HG02943 (cell line): ENCODE measurements at regions not wholly inside any gene's neighbourhood (a gene's known extent, or its start where the extent isn't known, plus 50 kb on each side); places are given as distances from the start of the nearest gene placed in this dataset.
"Not testable (repeated sequence)": the region's sequence is repeated elsewhere in the genome, so short reads cannot be mapped to it uniquely, and the experiment has no call there.

Experiments
- ATAC-seq: cut with Tn5 transposase; IDR thresholded peaks from one replicate; pipeline ENCODE4 v1.9.1; 2021; ENCODE audit warnings: mild to moderate bottlenecking, low read depth, moderate library complexity; ENCODE audit not compliant: unreplicated experiment

DNA sequence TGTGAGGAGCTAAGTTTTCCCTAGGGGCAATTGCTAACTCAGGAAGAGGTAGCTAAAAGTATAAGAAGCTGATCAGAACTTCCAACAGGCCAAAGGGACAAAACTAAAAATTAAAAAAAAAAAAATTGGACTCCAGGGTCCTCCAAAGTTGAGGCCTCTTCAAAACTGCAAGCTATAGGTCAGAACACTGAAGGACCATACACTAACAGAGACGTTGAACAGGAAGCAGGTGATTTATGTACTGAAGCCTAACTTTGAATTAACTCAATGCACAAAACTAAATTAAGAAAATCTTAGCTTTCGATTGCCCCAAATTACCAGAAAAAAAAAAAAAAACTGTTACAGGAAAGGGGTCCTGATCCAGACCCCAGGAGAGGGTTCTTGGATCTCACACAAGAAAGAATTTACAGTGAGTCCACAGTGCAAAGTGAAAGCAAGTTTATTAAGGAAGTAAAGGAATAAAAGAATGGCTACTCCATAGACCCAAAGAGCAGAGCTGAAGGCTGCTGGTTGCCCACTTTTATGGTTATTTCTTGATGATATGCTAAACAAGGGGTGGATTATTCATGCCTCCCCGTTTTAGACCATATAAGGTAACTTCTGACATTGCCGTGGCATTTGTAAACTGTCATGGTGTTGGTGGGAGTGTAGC is 442.8 kb upstream of the NECTIN3 start:
- no peak for ATAC-seq

DNA sequence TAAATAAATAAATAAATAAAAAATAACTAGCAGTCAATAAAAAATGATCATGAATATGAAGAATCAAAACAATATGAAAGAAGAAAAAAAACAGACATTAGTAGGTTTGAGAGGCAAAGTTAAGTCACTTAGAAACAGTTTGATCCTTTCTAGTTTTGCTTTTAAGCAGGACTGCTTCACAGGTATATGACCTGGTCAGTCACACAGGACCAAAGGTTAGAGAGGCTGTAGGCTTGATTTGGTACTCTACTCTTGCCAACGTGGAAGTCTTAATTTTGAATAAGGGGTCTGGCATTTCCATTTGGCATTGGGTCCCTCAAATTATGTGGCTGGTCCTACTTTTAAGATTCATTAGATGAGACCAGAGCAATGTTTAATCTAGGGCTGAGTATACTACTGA is 441.7 kb upstream of the NECTIN3 start:
- ATAC-seq: no peak

DNA sequence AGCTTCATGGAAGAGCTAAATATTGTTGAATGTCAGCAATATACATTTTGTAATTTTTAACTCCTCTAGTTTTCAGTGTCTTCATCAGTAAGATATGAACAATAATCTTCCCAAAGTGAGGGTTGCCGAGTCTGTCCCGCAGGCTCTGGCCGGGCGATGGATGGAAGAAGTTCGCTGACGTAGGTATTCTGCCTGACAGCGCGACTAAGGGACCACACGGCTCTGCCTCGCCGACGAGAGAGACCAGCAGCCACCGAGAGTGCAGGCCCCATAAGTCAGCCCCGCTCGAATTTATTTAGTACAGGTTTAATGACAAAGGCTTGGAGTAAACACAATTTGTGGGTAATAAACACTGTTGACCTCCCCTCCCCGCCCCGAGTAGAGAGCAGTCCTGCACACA is 427.4 kb upstream of the NECTIN3 start:
- no peak for ATAC-seq

DNA sequence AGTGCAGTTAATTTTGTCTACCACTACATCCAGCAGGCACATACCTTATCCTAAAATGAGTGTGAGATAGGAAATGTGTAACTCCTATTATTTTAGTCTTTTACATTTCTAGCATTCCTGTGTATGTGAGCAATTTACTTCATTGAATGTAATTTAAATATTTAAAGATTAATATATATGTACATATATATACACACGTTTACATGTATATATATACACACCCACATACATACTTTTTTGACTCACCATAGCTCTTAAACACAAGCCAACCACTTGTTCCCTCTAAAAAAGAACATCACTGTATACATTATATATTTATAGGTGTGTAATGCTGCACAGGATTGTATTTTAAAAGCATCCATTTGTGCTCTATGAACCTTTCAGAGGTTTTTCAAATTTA is 425.6 kb upstream of the NECTIN3 start:
- no peak for ATAC-seq

DNA sequence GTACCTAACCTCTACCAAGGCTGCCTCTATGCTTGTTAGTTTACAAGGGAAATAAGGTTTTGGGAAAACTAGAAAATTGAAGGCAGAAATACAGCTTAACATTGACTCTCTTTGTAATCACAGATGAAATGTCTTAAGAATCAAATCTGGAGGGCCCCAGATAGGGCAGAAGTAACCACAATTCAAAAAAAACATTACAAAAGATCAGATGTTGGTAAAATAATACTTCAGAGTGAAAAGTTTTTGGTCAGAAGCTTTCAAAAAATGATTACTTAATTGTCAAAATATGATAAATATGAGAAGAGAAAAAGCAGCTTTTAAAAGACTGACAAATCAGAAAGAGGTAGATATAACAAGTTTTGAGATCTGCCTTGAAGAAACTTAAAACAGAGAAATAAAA is 425.1 kb upstream of the NECTIN3 start:
- no peak for ATAC-seq

DNA sequence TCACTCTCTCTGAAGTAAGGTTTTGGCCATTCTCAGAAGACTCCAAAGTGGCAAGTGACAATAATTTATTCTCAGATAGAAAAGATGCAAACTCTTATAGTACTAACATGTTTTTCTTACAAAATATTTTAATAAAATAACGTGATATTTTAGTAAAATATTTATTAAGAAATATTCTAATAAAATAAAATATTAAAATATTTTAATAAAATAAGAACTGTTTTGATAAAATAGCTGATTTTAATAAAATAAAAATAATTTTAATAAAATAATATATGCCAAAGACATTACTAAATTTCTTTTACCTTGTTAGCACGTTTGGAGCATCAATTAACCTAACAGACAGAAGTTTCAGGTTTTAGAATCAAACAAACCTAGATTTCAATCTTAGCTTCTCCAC is 424.0 kb upstream of the NECTIN3 start:
- no peak for ATAC-seq

DNA sequence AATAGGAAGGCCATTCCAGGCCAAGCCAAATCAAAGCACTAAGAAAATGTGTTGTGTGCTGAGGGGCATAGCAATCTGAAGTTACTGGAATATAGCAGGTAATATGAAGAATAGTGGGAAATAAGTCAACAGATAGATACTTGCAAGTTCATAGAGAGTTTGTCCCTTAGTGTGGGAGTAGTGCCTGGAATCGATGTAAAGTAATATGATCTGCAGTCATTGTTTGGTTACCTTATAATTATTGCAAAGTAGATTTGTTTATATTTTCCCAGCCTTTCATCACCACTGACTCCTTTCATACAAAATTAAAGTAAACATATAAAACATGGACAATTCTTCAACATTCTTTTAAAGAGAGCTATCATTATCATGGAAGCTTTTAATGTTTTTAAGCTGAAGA is 420.9 kb upstream of the NECTIN3 start:
- ATAC-seq: no peak

DNA sequence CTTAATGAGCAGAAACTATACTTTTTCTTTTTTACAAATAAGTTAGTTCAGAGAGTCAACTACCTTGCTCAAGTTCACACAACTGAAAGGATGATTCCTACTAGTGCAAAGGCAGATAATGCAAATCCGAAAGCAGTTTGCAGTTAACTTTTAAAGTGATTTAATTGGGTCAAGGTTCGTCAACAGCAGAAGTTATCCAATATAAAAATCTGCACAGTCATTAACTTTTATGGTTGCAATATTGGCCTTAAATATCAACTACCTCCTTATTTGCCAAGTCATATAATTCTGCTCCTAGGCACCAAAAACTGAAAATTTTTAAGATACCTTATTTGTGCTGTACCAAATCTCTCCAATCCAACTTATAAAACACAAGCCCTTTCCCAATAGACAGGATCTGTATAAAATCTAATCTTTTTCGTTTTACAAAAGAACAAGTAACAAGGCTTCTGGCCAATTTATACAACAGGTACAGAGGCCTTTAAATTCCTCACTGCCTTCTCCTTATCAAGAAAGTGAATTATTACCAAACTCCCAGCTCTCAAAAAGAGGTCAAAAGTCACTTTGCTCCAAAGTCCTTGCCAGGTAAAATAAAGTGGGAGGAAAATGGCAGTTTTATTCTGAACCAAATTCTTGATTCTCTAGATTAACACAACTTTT is 416.6 kb upstream of the NECTIN3 start:
- ATAC-seq: no peak

DNA sequence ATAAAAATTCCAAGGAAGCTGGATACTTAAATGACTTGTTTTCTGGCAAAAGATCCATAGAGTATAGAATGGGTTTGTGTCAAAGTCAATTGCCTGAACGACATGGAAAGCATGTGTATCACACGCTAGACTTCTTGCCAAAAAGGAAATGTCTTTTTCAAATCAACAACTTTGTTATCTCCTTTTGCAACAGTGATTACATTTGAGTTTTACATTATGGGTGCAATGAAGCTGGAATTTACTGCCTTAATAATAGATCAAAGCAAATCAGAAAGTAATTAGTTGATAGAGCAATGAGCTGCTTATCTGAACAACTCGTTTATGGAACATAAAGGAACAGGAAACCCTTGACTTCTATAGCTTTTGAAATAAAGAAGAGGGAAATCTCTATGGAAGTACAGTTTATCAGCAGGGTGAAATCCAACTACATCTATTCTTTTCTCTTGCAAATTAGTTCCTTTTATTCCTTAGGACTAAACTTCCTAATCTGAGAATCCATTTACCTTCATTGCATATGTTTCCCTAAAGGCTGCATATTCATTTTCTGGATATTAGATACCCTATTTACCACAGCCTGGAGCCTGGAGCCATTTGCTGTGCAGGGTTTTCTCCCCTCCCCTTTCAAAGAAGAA is 415.1 kb upstream of the NECTIN3 start:
- no peak for ATAC-seq

DNA sequence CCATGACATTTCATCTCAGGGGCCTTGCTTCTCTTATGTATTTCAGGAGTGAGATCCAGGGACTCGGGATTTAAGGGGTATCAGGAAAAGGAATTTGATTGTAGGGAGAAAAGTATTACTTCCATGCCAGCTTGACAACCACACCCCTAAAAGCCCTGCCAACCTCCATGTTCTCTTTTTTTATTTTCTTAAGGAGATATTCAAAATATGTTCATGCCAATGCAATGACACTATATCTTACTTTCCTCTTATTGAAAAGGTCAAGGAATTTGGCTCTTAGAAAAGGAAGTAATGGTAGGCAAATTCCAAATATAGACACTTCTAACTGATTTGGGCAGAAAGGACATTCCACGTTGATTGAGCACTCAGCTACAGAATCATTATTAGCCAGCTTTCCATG is 407.5 kb upstream of the NECTIN3 start:
- ATAC-seq: no peak

DNA sequence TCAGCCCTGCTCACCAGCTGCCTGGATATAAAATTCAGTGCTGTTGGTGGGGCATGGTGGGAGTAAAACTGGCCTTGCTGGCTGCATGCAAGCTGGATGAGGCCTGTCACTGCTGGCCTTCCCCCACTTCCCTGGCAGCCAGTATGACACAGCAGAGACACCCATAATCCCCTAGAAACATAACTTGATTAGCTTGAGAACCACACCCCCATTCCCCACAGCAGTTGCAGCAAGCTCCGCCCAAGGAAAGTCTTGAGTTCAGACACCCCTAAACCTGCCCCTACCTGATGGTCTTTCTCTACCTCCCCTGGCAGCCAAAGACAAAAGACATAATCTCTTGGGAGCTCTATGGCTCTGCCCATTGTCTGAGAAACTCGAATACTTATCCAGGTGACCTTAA is 405.1 kb upstream of the NECTIN3 start:
- ATAC-seq: no peak

DNA sequence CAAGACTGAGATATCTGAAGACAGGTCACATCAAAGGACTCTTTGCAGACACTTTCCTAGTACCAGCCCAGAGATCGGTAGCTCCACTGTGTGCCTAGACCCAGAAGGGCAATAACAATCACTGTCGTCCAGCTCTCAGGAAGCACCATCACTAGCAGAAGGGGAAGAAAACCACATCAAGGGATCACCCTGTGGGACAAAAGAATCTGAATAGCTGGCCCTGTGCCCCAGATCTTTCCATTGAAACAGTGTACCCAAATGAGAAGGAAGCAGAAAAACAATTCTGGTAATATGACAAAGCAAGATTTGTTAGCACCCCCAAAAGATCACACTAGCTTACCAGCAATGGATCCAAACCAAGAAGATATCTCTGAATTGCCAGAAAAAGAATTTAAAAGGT is 404.4 kb upstream of the NECTIN3 start:
- ATAC-seq: no peak

DNA sequence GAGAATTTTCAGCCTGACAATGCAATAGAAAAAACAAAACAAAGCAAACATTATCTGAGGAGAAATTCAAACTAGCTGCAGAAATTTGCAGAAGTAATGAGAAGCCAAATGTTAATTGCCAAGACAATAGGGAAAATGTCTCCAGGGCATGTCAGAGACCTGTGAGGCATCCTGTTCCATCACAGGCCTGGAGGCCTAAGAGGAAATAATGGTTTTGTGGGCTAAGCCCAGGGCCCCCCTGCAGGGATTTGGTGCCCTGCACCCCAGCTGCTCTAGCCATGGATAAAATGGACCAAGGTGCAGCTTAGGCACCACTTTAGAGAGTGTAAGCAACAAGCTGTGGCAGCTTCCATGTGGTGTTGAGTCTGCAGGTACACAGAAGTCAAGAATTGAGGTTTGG is 401.2 kb upstream of the NECTIN3 start:
- no peak for ATAC-seq

DNA sequence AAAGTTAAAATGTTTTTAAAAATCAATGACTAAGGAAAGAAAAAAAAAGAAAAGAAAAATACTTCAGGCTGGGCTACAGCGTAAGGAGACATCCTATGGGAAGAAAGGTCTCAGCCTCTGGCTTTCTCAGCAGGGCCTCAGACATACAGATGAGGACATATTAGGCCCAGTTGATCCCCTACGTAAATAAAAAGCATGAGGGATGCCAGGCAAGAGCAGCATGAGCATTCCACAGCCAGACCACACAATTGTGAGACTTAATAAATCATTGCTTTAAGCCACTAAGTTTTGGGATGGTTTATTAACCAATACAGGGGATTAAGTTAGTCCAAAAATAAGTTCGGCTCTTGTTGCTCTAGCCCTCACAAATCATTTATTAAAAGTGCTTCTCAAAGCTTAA is 394.1 kb upstream of the NECTIN3 start:
- no peak for ATAC-seq

DNA sequence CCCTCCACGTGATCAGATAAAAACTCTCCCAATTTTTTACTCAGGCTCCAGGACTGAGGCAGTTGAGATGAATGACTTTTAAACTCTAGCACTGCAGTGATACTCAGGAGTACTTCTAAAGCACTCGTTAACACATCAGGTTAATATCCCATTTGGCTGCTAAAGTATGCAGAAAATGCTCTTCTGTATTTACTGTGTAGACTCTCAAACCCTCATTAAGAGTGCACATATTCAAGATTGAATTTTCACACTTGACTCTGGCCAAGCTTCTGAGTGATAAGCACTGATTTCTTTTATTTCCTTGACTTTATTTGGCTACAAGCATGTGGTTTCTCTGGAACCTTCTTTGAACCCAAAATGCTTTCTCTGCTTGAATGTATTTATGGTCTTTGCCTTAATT is 392.3 kb upstream of the NECTIN3 start:
- ATAC-seq: no peak

DNA sequence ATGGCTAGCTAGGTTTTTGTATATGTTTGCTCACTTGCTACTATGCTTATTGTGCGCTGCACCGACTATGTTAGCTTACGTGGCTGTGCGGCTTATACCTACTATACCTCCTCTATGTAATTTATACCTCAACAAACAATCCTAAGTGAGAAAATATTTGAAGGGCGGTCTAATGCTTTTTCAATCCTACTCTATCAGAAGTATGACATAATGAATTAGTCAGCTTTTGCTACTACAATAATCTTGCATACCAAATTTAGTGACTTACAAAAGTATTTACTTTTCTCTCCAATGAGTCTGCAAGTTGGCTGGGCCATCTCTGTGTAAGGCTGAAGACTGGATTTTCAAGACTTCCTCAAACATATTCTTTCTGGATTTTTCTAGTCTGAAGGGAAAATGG is 391.2 kb upstream of the NECTIN3 start:
- no peak for ATAC-seq

DNA sequence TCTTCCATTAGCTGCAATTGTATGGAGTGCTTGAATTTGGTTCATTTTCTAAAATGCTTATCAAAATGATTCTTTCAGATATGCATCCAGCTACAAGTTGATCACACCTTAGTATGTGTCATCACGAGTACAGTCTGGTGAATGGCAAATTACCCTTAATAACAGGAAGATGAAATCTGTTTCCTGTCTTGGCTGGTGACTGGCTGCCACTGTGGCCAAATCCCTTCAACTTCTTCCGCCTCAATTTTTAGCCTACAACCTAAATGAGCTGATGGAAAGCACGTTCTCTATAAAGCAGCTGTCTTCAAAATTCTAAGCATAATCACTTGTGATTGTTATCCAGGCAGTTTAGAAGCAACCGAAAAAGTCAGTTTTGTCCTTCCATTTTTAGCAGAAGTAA is 387.1 kb upstream of the NECTIN3 start:
- ATAC-seq: no peak

DNA sequence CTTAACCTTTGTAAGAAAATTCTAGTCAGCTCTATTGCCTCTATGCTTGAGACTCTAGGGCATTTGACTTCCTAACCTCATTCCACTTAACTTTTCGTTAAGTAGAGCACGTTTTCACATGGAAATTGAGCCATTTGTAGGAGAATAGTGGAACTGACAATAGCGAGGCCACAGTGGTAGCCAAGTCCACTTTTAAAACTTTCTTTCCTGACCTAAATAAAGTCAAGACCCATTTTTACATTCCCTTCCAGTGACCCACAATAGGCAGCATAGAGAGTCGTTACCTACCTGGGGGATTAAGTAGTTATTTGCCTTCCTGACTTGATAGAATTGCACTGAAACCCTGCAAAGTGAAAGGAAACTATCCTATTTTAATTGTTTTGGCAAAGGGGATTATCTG is 386.0 kb upstream of the NECTIN3 start:
- ATAC-seq: no peak

DNA sequence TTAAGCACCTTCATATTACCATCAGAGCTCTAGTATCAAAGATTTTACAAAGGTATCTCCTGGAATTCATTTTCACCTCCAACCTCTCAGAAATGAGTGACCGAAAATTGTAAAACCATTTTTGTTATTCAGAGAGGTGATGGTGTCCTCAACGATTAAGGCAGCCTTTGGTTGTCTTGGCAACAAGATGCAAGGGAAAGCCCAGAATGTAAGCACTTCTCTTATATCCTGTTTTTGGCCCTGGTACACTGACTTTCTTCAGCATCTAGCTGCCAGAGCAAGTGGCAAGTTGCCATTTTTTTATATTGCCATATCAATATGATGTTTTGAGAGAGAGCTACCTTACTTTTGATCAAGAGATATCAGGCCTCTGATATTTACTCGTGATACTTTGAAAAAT is 384.9 kb upstream of the NECTIN3 start:
- ATAC-seq: no peak

DNA sequence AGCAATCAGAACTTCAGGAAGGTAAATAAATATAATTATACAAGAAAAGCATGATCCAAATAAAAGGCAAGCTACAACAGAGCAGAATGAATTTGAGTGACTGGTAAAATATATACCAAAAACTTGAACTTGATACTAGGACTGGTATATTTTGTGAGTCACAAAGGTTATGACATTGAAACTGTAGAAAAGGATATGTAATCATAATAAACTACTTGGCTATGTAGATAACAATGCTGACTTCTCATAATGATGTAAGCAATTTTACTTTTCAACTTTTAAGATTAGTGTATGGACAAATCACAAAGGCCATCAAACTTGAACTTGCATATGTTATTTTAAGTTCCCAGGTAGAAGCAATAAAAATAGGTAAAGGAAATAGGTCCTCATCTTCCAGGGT is 384.5 kb upstream of the NECTIN3 start:
- ATAC-seq: no peak

DNA sequence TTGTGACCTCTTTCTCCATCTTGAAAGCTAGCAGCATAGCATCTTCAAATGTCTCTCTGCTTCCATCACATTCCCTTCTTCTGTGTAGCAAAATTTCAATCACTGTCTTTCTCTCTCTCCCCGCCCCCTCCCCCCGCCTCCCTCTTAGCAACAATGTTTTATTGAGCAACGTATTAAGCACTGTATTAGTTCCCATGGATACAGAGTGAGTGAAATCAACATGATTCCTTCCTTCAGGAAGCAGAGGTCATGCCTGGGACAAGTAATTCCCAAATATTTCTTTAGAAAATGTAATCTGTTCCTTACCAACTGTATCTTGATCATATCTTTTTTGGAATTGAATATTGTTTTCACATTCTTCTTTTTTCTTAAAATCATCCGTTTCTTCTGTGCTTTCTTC is 373.7 kb upstream of the NECTIN3 start:
- no peak for ATAC-seq

DNA sequence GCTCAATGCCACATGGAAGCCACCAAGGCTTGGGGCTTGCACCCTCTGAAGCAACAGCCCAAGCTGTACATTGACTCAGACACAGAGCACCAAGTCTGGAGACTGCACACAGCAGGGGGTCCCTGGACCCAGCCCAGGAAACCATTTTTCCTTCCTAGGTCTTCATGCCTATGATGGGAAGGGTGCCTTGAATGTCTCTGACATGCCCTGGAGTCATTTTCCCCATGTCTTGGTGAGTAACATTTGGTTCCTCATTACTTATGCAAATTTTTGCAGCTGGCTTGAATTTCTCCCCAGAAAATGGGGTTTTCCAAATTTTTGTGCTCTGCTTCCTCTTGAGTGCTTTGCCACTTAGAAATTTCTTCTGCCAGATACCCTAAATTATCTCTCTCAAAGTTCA is 367.3 kb upstream of the NECTIN3 start:
- ATAC-seq: not testable (repeated sequence)
